CD4-positive, alpha-beta memory T cell (primary cell): ENCODE measurements at regions not wholly inside any gene's neighbourhood (a gene's known extent, or its start where the extent isn't known, plus 50 kb on each side); places are given as distances from the start of the nearest gene placed in this dataset.

Experiments
- CTCF ChIA-PET: fragments of 350-600 bp; sonication (Branson Sonifier 250); formaldehyde crosslinking; loops from one replicate; lab custom pipeline; 2021; ENCODE audit warnings: inconsistent platforms; ENCODE audit not compliant: partially characterized antibody; lab: Charles Lee
- POLR2A ChIA-PET: fragments of 350-600 bp; sonication (Branson Sonifier 250); formaldehyde crosslinking; loops from one replicate; lab custom pipeline; 2021; ENCODE audit not compliant: partially characterized antibody; lab: Charles Lee
- DNase-seq, 5 donors: peaks; one replicate each; pipeline versions ENCODE4 v3.0.0 to v3.0.0-alpha.2; 2020 to 2022; ENCODE audit warnings: mixed read lengths in 1 of 5
- H3K27ac ChIP-seq: one replicate; pipeline ENCODE4 v1.7.0; 2013; ENCODE audit warnings: low read depth, low read length
- H3K27me3 ChIP-seq: 2 replicates; pipeline ENCODE4 v1.7.0; 2013; ENCODE audit warnings: mild to moderate bottlenecking, low read length, moderate library complexity; ENCODE audit not compliant: insufficient read depth
- H3K36me3 ChIP-seq: 2 replicates; pipeline ENCODE4 v1.7.0; 2013; ENCODE audit warnings: mild to moderate bottlenecking, low read length, moderate library complexity; ENCODE audit not compliant: insufficient read depth
- H3K4me1 ChIP-seq: 2 replicates; pipeline ENCODE4 v1.7.0; 2013; ENCODE audit warnings: mild to moderate bottlenecking, low read length, moderate library complexity; ENCODE audit not compliant: insufficient read depth
- H3K4me3 ChIP-seq, 2 donors: one replicate each; pipeline ENCODE4 v1.7.0; 2013; ENCODE audit warnings: low read length in 2 of 2, mild to moderate bottlenecking in 1 of 2
- H3K9me3 ChIP-seq, 2 donors: one replicate each; pipeline ENCODE4 v1.7.0; 2013; ENCODE audit warnings: low read length in 2 of 2, control low read depth in 1 of 2; ENCODE audit not compliant: control insufficient read depth in 1 of 2
- H3K27ac Mint-ChIP-seq, 7 donors: one replicate each; pipeline ENCODE4 v1.8.0; 2020 to 2021; ENCODE audit warnings: mixed read lengths in 7 of 7, mild to moderate bottlenecking in 6 of 7, inconsistent platforms in 3 of 7, moderate library complexity in 3 of 7
- H3K27me3 Mint-ChIP-seq, 2 donors: one replicate each; pipeline ENCODE4 v1.8.0; 2020 to 2021; ENCODE audit warnings: mixed read lengths in 2 of 2
- H3K36me3 Mint-ChIP-seq, 2 donors: one replicate each; pipeline ENCODE4 v1.8.0; 2020 to 2021; ENCODE audit warnings: mixed read lengths in 2 of 2, inconsistent platforms in 1 of 2, mild to moderate bottlenecking in 1 of 2
- H3K4me1 Mint-ChIP-seq, 4 donors: one replicate each; pipeline ENCODE4 v1.8.0; 2020 to 2021; ENCODE audit warnings: mixed read lengths in 4 of 4, mild to moderate bottlenecking in 1 of 4
- H3K4me3 Mint-ChIP-seq, 8 donors: one replicate each; pipeline ENCODE4 v1.8.0; 2020 to 2021; ENCODE audit warnings: mixed read lengths in 8 of 8, mild to moderate bottlenecking in 7 of 8, moderate library complexity in 6 of 8, inconsistent platforms in 3 of 8
- H3K9me3 Mint-ChIP-seq, 8 donors: one replicate each; pipeline ENCODE4 v1.8.0; 2020 to 2021; ENCODE audit warnings: mixed read lengths in 8 of 8, mild to moderate bottlenecking in 5 of 8, inconsistent platforms in 3 of 8, moderate library complexity in 1 of 8
- intact Hi-C: fragments of 100-400 bp; cut with micrococcal nuclease; formaldehyde crosslinking; loops from one replicate; pipeline ENCODE4 v1.15.1; 2023

DNA sequence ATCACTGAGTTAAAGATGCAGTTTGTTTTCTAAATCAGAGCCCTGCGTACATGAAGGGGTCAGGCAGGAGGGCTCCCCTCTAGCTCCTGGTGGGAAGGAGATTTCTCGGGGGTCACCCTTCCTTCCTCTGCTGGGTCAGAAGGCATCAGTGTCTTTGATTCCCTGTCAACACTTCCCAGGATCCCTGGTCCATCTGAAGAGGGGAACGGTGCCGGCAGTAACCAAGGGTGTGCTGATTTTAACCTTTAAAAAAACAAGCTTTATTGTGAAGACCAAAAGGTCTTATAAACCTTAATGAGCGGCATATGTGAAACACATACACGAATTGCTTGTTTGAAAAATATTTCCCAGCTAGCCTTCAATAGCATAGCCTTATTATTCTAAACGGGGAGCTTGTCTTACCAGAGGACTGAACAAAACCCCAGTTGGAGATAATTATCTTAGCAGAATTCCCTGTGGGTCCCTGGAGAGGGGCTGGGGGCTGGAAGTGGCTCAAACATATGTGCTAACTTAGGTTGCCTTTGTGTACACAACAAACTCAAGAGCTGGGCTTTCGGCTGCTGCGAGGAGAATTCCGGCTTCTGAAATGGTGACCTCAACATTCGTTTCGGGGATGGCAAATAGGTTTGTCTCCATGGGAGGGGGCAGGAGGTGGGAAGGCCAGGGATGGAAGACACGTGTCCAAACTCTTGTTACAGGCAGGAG is 114.9 kb upstream of the MYCN start:
- CTCF ChIA-PET: no interaction called here

DNA sequence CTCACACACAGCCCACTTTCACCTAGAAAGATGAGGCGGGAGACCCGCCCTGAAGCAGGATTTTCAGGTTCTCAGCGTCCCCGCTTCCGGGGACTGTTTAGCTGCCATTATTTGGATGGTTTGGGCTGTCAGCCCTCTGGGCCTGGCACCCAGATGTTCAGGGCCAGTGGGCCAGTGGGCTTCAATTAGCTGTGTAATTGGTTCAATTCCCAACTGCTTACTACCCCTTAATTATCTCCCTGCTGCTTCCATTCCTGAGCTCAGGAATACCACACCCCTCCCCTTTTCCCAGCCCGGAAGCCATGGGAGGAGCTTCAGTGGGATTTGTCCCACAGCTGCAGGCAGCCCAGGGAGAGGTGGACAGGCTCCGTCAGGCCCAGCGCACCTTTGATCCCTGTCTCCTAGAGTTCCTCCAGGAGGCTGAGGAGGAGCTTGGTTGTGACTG is 114.1 kb upstream of the MYCN start:
- CTCF ChIA-PET: no interaction called here
- H3K27ac Mint-ChIP-seq: no peak overlapping the region
- H3K27me3 Mint-ChIP-seq: peaks cover 0 to 3% of the 10 kb centered on the region in 2 donors
- no peaks in the 10 kb centered on the region for H3K36me3 Mint-ChIP-seq
- no peak overlapping the region for H3K27ac ChIP-seq
- H3K4me1 Mint-ChIP-seq: no peaks in the 10 kb centered on the region
- H3K4me3 Mint-ChIP-seq: no peak overlapping the region
- H3K4me1 ChIP-seq: no peaks in the 10 kb centered on the region
- peaks cover 0 to 2% (median 0%) of the 10 kb centered on the region in 8 donors for H3K9me3 Mint-ChIP-seq
- DNase-seq: no peak
- H3K9me3 ChIP-seq: no peaks in the 10 kb centered on the region
- no peaks in the 10 kb centered on the region for H3K27me3 ChIP-seq
- intact Hi-C loops: no loop called here
- no peaks in the 10 kb centered on the region for H3K36me3 ChIP-seq
- POLR2A ChIA-PET: no interaction called here
- no peak overlapping the region for H3K4me3 ChIP-seq

More for the DNA sequence above, 114.9 kb upstream of the MYCN start:
- no peaks in the 10 kb centered on the region for H3K36me3 Mint-ChIP-seq
- no peaks in the 10 kb centered on the region for H3K4me1 Mint-ChIP-seq
- H3K27ac Mint-ChIP-seq: no peak overlapping the region
- Histone ChIP-seq H3K36me3 (no peaks in the 10 kb centered on the region), H3K27ac (no peak overlapping the region), H3K4me1 (no peaks in the 10 kb centered on the region), H3K9me3 (no peaks in the 10 kb centered on the region), H3K27me3 (no peaks in the 10 kb centered on the region), H3K4me3 (no peak overlapping the region)
- no peak for DNase-seq
- peaks cover 0 to 3% of the 10 kb centered on the region in 2 donors for H3K27me3 Mint-ChIP-seq
- POLR2A ChIA-PET: no interaction called here
- intact Hi-C loops: no loop called here
- H3K4me3 Mint-ChIP-seq: no peak overlapping the region
- peaks cover 0 to 2% (median 0%) of the 10 kb centered on the region in 8 donors for H3K9me3 Mint-ChIP-seq

DNA sequence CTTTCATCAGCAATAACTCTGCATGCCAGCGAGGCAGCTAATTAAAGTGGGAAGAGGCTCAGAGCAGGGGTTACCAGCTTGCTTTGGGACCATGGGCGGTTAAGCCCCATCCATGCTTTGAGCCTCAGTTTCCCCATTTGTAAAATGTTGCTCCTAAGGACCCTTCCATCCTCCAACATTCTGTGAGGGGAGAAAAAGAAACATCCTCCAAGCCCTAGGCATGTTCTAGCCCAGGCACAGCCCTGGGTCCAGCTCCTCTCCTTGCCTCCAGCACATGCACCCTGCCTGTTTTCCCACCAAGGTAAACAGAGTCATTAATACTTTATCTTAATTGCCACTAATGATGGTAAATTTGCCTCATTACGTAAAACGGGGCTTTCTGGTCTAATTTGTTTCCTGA is 113.3 kb upstream of the MYCN start:
- Mint-ChIP-seq H3K27me3 (peaks cover 0 to 3% of the 10 kb centered on the region in 2 donors), H3K9me3 (peaks cover 0 to 2% (median 0%) of the 10 kb centered on the region in 8 donors), H3K36me3 (no peaks in the 10 kb centered on the region), H3K27ac (no peak overlapping the region), H3K4me3 (no peak overlapping the region), H3K4me1 (no peaks in the 10 kb centered on the region)
- H3K4me1 ChIP-seq: no peaks in the 10 kb centered on the region
- no peaks in the 10 kb centered on the region for H3K9me3 ChIP-seq
- ChIA-PET POLR2A (no interaction called here), CTCF (no interaction called here)
- intact Hi-C loops: no loop called here
- no peak for DNase-seq
- H3K27me3 ChIP-seq: no peaks in the 10 kb centered on the region
- no peaks in the 10 kb centered on the region for H3K36me3 ChIP-seq
- no peak overlapping the region for H3K4me3 ChIP-seq
- H3K27ac ChIP-seq: no peak overlapping the region

DNA sequence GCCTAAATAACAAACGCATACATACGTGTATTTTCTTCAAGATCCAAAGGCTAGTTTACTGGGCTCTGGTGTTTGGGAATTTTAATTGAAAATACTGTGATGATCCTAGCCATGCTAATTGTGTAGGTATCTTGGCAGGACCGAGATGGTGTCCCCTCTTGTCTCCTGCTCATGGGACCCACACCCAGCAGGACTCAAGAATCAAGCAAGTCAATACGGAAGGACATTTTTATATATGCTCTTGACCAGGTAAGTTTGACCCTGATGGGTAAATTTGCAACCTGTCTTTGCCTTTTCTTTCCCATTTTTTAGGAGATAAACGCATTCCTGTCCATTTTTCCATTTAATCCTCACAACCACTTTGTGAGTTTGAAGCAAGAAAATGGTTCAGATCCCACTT is 111.8 kb upstream of the MYCN start:
- ChIA-PET POLR2A (no interaction called here), CTCF (no interaction called here)
- no peak overlapping the region for H3K4me3 Mint-ChIP-seq
- no peaks in the 10 kb centered on the region for H3K4me1 Mint-ChIP-seq
- peaks cover 0 to 3% of the 10 kb centered on the region in 2 donors for H3K27me3 Mint-ChIP-seq
- no peak overlapping the region for H3K27ac Mint-ChIP-seq
- Histone ChIP-seq H3K4me1 (no peaks in the 10 kb centered on the region), H3K9me3 (no peaks in the 10 kb centered on the region), H3K36me3 (no peaks in the 10 kb centered on the region), H3K27me3 (no peaks in the 10 kb centered on the region), H3K27ac (no peak overlapping the region), H3K4me3 (no peak overlapping the region)
- no peak for DNase-seq
- H3K36me3 Mint-ChIP-seq: no peaks in the 10 kb centered on the region
- peaks cover 0 to 2% (median 0%) of the 10 kb centered on the region in 8 donors for H3K9me3 Mint-ChIP-seq
- intact Hi-C loops: no loop called here

DNA sequence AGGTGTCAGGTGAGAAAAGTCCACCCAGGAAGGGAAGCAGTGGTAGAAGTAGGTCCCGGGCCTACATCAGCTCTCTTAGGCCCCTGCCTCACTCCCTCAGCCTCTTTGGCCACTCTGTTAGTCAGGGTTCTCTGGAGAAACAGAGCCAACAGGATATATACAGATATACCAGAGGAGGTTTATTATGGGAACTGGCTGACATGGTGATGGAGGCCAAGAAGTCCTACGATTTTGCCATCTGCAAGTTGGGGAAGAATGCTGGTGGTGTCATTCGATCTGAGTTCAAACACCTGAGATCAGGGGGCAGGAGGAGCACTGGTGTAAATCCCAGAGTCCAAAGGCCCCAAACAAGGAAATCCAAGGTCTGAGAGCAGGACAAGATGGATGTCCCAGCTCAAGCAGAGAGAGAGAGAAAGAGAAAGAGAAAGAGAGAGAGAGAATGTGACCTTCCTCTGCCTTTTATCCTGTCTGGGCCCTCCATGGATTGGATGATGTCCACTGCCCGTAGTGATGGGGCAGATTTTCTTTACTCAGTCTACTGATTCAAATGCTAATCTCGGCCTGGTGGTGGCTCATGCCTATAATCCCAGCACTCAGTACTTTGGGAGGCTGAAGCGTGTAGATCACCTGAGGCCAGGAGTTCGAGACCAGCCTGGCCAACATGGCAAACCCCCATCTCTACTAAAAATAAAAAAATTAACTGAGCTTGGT is 111.1 kb upstream of the MYCN start:
- H3K27ac Mint-ChIP-seq: no peak overlapping the region
- no peak for DNase-seq
- Histone ChIP-seq H3K36me3 (no peaks in the 10 kb centered on the region), H3K4me1 (no peaks in the 10 kb centered on the region), H3K27me3 (no peaks in the 10 kb centered on the region), H3K27ac (no peak overlapping the region), H3K9me3 (no peaks in the 10 kb centered on the region), H3K4me3 (no peak overlapping the region)
- intact Hi-C loops: no loop called here
- POLR2A ChIA-PET: no interaction called here
- H3K4me1 Mint-ChIP-seq: no peaks in the 10 kb centered on the region
- H3K36me3 Mint-ChIP-seq: no peaks in the 10 kb centered on the region
- no peaks in the 10 kb centered on the region for H3K9me3 Mint-ChIP-seq
- no peaks in the 10 kb centered on the region for H3K27me3 Mint-ChIP-seq
- CTCF ChIA-PET: no interaction called here
- H3K4me3 Mint-ChIP-seq: no peak overlapping the region

DNA sequence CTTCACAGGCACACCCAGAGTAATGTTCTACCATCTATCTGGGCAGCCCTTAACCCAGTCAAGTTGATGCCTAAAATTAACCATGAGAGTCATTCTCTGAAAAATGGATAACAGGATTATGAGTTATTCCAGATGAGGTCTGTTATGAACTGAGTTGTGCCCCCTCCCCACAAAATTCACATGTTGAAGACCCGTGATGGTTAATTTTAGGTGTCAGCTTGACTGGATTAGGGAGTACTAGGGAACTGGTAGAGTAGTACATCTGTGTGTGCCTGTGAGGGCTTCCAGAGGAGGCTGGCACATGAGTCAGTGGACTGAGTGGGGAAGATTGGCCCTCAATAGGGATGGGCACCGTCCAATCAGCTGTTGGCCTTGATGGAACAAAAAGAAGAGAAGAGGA is 110.4 kb upstream of the MYCN start:
- no peak overlapping the region for H3K27ac ChIP-seq

DNA sequence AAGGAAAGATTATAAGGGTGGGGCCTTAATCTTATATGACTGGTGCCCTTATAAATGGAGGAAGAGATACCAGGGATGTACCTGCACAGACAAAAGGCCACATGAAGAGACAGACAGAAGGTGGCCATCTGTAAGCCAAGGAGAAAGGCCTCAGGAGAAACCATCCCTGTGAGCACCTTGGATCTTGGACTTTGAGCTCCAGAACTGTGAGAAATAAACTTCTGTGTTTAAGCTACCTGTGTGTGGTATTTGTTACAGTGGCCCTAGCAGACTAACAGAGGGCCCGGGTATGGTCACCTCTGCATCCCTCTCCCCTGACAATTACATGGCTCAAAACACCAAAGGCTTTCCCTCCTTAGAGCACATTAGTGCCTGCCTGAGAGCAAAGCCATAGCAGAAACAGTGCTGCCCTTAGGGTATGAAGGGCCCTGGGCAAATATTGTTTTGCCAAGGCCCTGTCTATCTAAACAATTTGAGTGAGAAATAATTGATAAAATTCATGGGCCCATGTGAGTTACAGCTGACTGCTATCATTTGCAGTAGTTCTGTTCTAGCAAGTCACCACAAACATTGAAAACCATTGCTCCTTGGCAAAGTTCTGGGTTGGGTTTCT is 109.3 kb upstream of the MYCN start:
- H3K36me3 Mint-ChIP-seq: no peaks in the 10 kb centered on the region

More for the DNA sequence above, 110.4 kb upstream of the MYCN start:
- Histone ChIP-seq H3K9me3 (no peaks in the 10 kb centered on the region), H3K27me3 (no peaks in the 10 kb centered on the region), H3K36me3 (no peaks in the 10 kb centered on the region), H3K4me3 (no peak overlapping the region), H3K4me1 (no peaks in the 10 kb centered on the region)
- Mint-ChIP-seq H3K9me3 (no peaks in the 10 kb centered on the region), H3K36me3 (no peaks in the 10 kb centered on the region), H3K27ac (no peak overlapping the region), H3K4me1 (no peaks in the 10 kb centered on the region), H3K27me3 (no peaks in the 10 kb centered on the region), H3K4me3 (no peak overlapping the region)
- ChIA-PET CTCF (no interaction called here), POLR2A (no interaction called here)
- no peak for DNase-seq
- intact Hi-C loops: no loop called here

More for the DNA sequence above, 109.3 kb upstream of the MYCN start:
- DNase-seq: no peak
- Histone ChIP-seq H3K4me1 (no peaks in the 10 kb centered on the region), H3K36me3 (no peaks in the 10 kb centered on the region), H3K27me3 (no peaks in the 10 kb centered on the region), H3K27ac (no peak overlapping the region), H3K4me3 (no peak overlapping the region), H3K9me3 (no peaks in the 10 kb centered on the region)
- CTCF ChIA-PET: no interaction called here
- no peak overlapping the region for H3K4me3 Mint-ChIP-seq
- POLR2A ChIA-PET: no interaction called here
- intact Hi-C loops: no loop called here
- H3K27me3 Mint-ChIP-seq: no peaks in the 10 kb centered on the region
- H3K27ac Mint-ChIP-seq: no peak overlapping the region
- H3K9me3 Mint-ChIP-seq: no peaks in the 10 kb centered on the region
- no peaks in the 10 kb centered on the region for H3K4me1 Mint-ChIP-seq
